GM20000 (cell line): ENCODE measurements at regions not wholly inside any gene's neighbourhood (a gene's known extent, or its start where the extent isn't known, plus 50 kb on each side); places are given as distances from the start of the nearest gene placed in this dataset.

ENCODE experiments used
- DNase-seq: peaks from one replicate; pipeline ENCODE4 v3.0.0; 2012; ENCODE audit warnings: low spot score
- CTCF ChIP-seq: IDR thresholded peaks from 2 replicates; pipeline ENCODE4 v1.5.1; 2012; ENCODE audit warnings: mild to moderate bottlenecking, control low read depth; ENCODE audit errors: extremely low read depth, missing control alignments

GRCh38 chr14:82425261-82425660 lies 891.6 kb upstream of the SEL1L start:
- no peak for DNase-seq
- no peak for TF ChIP-seq CTCF

- no peak for TF ChIP-seq CTCF
Observed at GRCh38 chr14:82431031-82431430, 897.4 kb upstream of the SEL1L start.

GRCh38 chr14:82432301-82433105 lies 898.9 kb upstream of the SEL1L start:
- no peak for DNase-seq
- no peak for TF ChIP-seq CTCF

More at GRCh38 chr14:82431031-82431430, 897.4 kb upstream of the SEL1L start:
- no peak for DNase-seq

- no peak for TF ChIP-seq CTCF
- no peak for DNase-seq
Observed at GRCh38 chr14:82438436-82438835, 904.8 kb upstream of the SEL1L start.

- DNase-seq, result no peak
- TF ChIP-seq CTCF, result no peak
Observed at GRCh38 chr14:82441270-82441669, 907.6 kb upstream of the SEL1L start.

GRCh38 chr14:82445810-82446570 lies 912.3 kb upstream of the SEL1L start:
- TF ChIP-seq CTCF, result no peak
- DNase-seq, result no peak

- DNase-seq, result no peak
Observed at GRCh38 chr14:82447586-82447985, 913.9 kb upstream of the SEL1L start.

More at GRCh38 chr14:82447586-82447985, 913.9 kb upstream of the SEL1L start:
- no peak for TF ChIP-seq CTCF
